ENCODE measurements at regions not wholly inside any gene's neighbourhood (a gene's known extent, or its start where the extent isn't known, plus 50 kb on each side); places are given as distances from the start of the nearest gene placed in this dataset.

GRCh38 chr11:50246183-50246582 is 213.5 kb downstream of the OR4C45 start:
- no peak for TF ChIP-seq EZH2 (IDR thresholded peaks at IDR 0.05; ENCODE audit: borderline replicate concordance, low read depth, low read length, severe bottlenecking)
- no peak for TF ChIP-seq CTCF (IDR thresholded peaks at IDR 0.05; ENCODE audit: borderline replicate concordance, extremely low read depth, low read length, poor library complexity, severe bottlenecking)

All from DND-41 (cell line).